SK-N-SH (cell line): ENCODE measurements at regions not wholly inside any gene's neighbourhood (a gene's known extent, or its start where the extent isn't known, plus 50 kb on each side); places are given as distances from the start of the nearest gene placed in this dataset.

ENCODE experiments used
- CTCF ChIA-PET: fragments of 300-600, 350-600 bp; formaldehyde crosslinking; extraction: SDS; loops from one replicate; lab custom pipeline; 2021; lab: Yijun Ruan, JAX
- POLR2A ChIA-PET: fragments of 350-600 bp; sonication (Branson Sonifier 250); formaldehyde crosslinking; extraction: SDS; loops from one replicate; lab custom pipeline; 2020; ENCODE audit warnings: antibody characterized with exemption, inconsistent platforms; lab: Yijun Ruan, JAX
- DNase-seq: peaks from one replicate; pipeline ENCODE4 v3.0.0; 2012
- H2AFZ ChIP-seq: fragments of 200-600 bp; sonication (generic); 2 replicates; pipeline ENCODE4 v1.8.1; 2016; ENCODE audit warnings: antibody characterized with exemption, mild to moderate bottlenecking, low read depth
- H3F3A ChIP-seq: fragments of 200-600 bp; sonication (generic); replicated peaks from 2 replicates; pipeline ENCODE3; 2016; ENCODE audit warnings: antibody characterized with exemption, mild to moderate bottlenecking; ENCODE audit not compliant: insufficient read depth
- H3K27ac ChIP-seq, 2 experiments: fragments of 200-500 bp in 1 of 2; fragments of 200-600 bp in 1 of 2; sonication (Bioruptor generic) in 1 of 2; sonication (generic), shearing (Covaris generic) in 1 of 2; 2 replicates each; pipeline versions ENCODE4 v1.5.1 to v1.6.1; 2014 to 2016; ENCODE audit warnings: low read depth in 2 of 2, inconsistent platforms in 1 of 2, low read length in 1 of 2, mild to moderate bottlenecking in 1 of 2, mixed read lengths in 1 of 2
- H3K27me3 ChIP-seq: fragments of 200-600 bp; sonication (generic), shearing (Covaris generic); 2 replicates; pipeline ENCODE4 v1.6.1; 2016; ENCODE audit warnings: mixed run types; ENCODE audit not compliant: insufficient read depth
- H3K36me3 ChIP-seq, 2 experiments: fragments of 200-500 bp in 1 of 2; fragments of 200-600 bp in 1 of 2; sonication (Bioruptor generic) in 1 of 2; sonication (generic) in 1 of 2; replicated peaks in 1 of 2; 2 replicates each; pipeline versions ENCODE3 to v1.5.1; 2014 to 2016; ENCODE audit warnings: low read length in 1 of 2, mild to moderate bottlenecking in 1 of 2; ENCODE audit not compliant: insufficient read depth in 2 of 2, control insufficient read depth in 1 of 2
- H3K4me1 ChIP-seq, 2 experiments: fragments of 200-500 bp in 1 of 2; fragments of 200-600 bp in 1 of 2; sonication (Bioruptor generic) in 1 of 2; sonication (generic), shearing (Covaris generic) in 1 of 2; 2 replicates each; pipeline versions ENCODE4 v1.5.1 to v1.6.1; 2014 to 2016; ENCODE audit warnings: low read depth in 1 of 2, low read length in 1 of 2, mixed run types in 1 of 2; ENCODE audit not compliant: insufficient read depth in 2 of 2, control insufficient read depth in 1 of 2
- H3K4me2 ChIP-seq: fragments of 200-600 bp; sonication (generic), shearing (Covaris generic); 2 replicates; pipeline ENCODE4 v1.6.1; 2017; ENCODE audit warnings: mixed run types
- H3K4me3 ChIP-seq, 2 experiments: fragments of 200-500 bp in 1 of 2; fragments of 200-600 bp in 1 of 2; sonication (Bioruptor generic) in 1 of 2; sonication (generic), shearing (Covaris generic) in 1 of 2; 2 replicates each; pipeline versions ENCODE4 v1.5.1 to v1.8.1; 2014 to 2016; ENCODE audit warnings: low read depth in 2 of 2, inconsistent platforms in 1 of 2, low read length in 1 of 2, mild to moderate bottlenecking in 1 of 2, mixed read lengths in 1 of 2, moderate library complexity in 1 of 2
- H3K79me2 ChIP-seq: fragments of 200-600 bp; sonication (generic); 2 replicates; pipeline ENCODE4 v1.8.1; 2017; ENCODE audit warnings: mild to moderate bottlenecking; ENCODE audit not compliant: insufficient read depth
- H3K9ac ChIP-seq: fragments of 200-600 bp; sonication (generic); 2 replicates; pipeline ENCODE4 v1.6.1; 2017; ENCODE audit warnings: mixed run types
- H3K9me2 ChIP-seq: fragments of 200-600 bp; sonication (generic); 2 replicates; pipeline ENCODE4 v1.6.1; 2017; ENCODE audit warnings: mixed run types
- H3K9me3 ChIP-seq: fragments of 200-600 bp; sonication (generic); 2 replicates; pipeline ENCODE4 v1.6.1; 2017; ENCODE audit warnings: mixed run types, mild to moderate bottlenecking, moderate library complexity
- H4K20me1 ChIP-seq: fragments of 200-600 bp; sonication (generic); 2 replicates; pipeline ENCODE4 v1.6.1; 2017; ENCODE audit warnings: mild to moderate bottlenecking, mixed run types; ENCODE audit not compliant: insufficient read depth
- CHD2 ChIP-seq: fragments of 150-350 bp; IDR thresholded peaks from 2 replicates; pipeline ENCODE4 v1.6.1; 2018; ENCODE audit warnings: low read length; ENCODE audit not compliant: partially characterized antibody
- EP300 ChIP-seq, 2 experiments: IDR thresholded peaks; 2 replicates each; pipeline versions ENCODE4 v1.4.0 to v1.6.1; 2012; ENCODE audit warnings: borderline replicate concordance in 1 of 2, low read depth in 1 of 2, low read length in 1 of 2
- EZH2phosphoT487 ChIP-seq: fragments of 200-600 bp; sonication (generic); IDR thresholded peaks from 2 replicates; pipeline ENCODE4 v1.6.1; 2017; ENCODE audit warnings: low read depth, mixed run types, mild to moderate bottlenecking, antibody characterized with exemption, moderate library complexity, borderline replicate concordance
- FOXM1 ChIP-seq: IDR thresholded peaks from 2 replicates; pipeline ENCODE4 v1.4.0; 2012; ENCODE audit warnings: low read depth, mild to moderate bottlenecking
- GATA2 ChIP-seq: sonication (generic); formaldehyde crosslinking; IDR thresholded peaks from 2 replicates; pipeline ENCODE4 v1.5.0; 2020; ENCODE audit warnings: mild to moderate bottlenecking, missing genetic modification reagents
- MXI1 ChIP-seq: IDR thresholded peaks from 2 replicates; pipeline ENCODE4 v1.6.1; 2012; ENCODE audit warnings: mild to moderate bottlenecking, low read depth, low read length, improper control_type of control experiment
- PBX3 ChIP-seq: IDR thresholded peaks from 2 replicates; pipeline ENCODE4; 2012
- REST ChIP-seq: IDR thresholded peaks from 2 replicates; pipeline ENCODE4 v1.6.1; 2012; ENCODE audit warnings: mild to moderate bottlenecking, low read depth, low read length, moderate library complexity
- SIN3A ChIP-seq: IDR thresholded peaks from 2 replicates; pipeline ENCODE4 v1.6.1; 2012; ENCODE audit warnings: low read depth, mild to moderate bottlenecking, low read length, moderate library complexity, borderline replicate concordance
- TAF1 ChIP-seq: IDR thresholded peaks from 2 replicates; pipeline ENCODE4 v1.6.1; 2012; ENCODE audit warnings: low read depth, mild to moderate bottlenecking, low read length, moderate library complexity, borderline replicate concordance
- USF1 ChIP-seq: IDR thresholded peaks from 2 replicates; pipeline ENCODE4 v1.4.0; 2012; ENCODE audit warnings: low read depth, borderline replicate concordance
- USF2 ChIP-seq: fragments of 150-350 bp; IDR thresholded peaks from 2 replicates; pipeline ENCODE4 v1.6.1; 2017; ENCODE audit warnings: antibody characterized with exemption, low read length, low read depth, borderline replicate concordance
- YY1 ChIP-seq: IDR thresholded peaks from 2 replicates; pipeline ENCODE4 v1.4.0; 2012; ENCODE audit warnings: low read depth, mild to moderate bottlenecking
- ZBTB33 ChIP-seq: IDR thresholded peaks from 2 replicates; pipeline ENCODE4 v1.4.0; 2012; ENCODE audit warnings: low read depth, borderline replicate concordance
- WGBS: methylation state at CpG from one replicate; pipeline ENCODE4 v1.1.6; 2017; ENCODE audit warnings: low lambda C conversion rate; 5-methylcytosine and 5-hydroxymethylcytosine counted together

- H3K4me2 ChIP-seq: no peak overlapping the region
- no peak overlapping the region for H3K4me3 ChIP-seq
- TF ChIP-seq TAF1 (no peak), EP300 (IDR thresholded peaks at IDR 0.05; ENCODE audit: borderline replicate concordance in 1 of 2, low read depth in 1 of 2, low read length in 1 of 2) (no peak), REST (no peak), PBX3 (no peak), MXI1 (no peak), CHD2 (no peak), YY1 (no peak), USF2 (no peak)
- no peaks in the 10 kb centered on the region for H3F3A ChIP-seq
- no peaks in the 10 kb centered on the region for H3K79me2 ChIP-seq
- H3K27me3 ChIP-seq: no peaks in the 10 kb centered on the region
- POLR2A ChIA-PET: no interaction called here
- no peaks in the 10 kb centered on the region for H3K36me3 ChIP-seq
- H3K4me1 ChIP-seq: peaks cover 2 to 3% of the 10 kb centered on the region in 2 experiments; a peak in 2 of 4 replicates
- 75% methylated on average over 4 of the region's 4 CpGs for WGBS
- H2AFZ ChIP-seq: no peak overlapping the region
- no peaks in the 10 kb centered on the region for H3K9me2 ChIP-seq
- CTCF ChIA-PET: interaction anchor here (1.4 kb wide), 1 partner anchor 61 kb away, joined by 3 read pairs; no protein-coding TSS in a partner anchor
- no peaks in the 10 kb centered on the region for H3K9me3 ChIP-seq
- no peak for DNase-seq
- no peak overlapping the region for H3K9ac ChIP-seq
- no peaks in the 10 kb centered on the region for H4K20me1 ChIP-seq
- H3K27ac ChIP-seq: no peak overlapping the region
Measured at GRCh38 chr13:95357875-95358274, 56.6 kb upstream of the ABCC4 start.

- no peak for DNase-seq
- Histone ChIP-seq H3K4me2 (no peak overlapping the region), H3F3A (no peaks in the 10 kb centered on the region), H4K20me1 (no peaks in the 10 kb centered on the region), H3K9me2 (no peaks in the 10 kb centered on the region), H3K79me2 (no peaks in the 10 kb centered on the region), H3K36me3 (no peaks in the 10 kb centered on the region), H3K27me3 (no peaks in the 10 kb centered on the region), H2AFZ (no peak overlapping the region), H3K27ac (no peak overlapping the region), H3K4me3 (no peak overlapping the region), H3K9ac (no peak overlapping the region), H3K4me1 (peaks cover 0 to 2% of the 10 kb centered on the region in 2 experiments; a peak in 1 of 4 replicates), H3K9me3 (no peaks in the 10 kb centered on the region)
- WGBS: 86% methylated on average over 3 of the region's 3 CpGs
- CTCF ChIA-PET: interaction anchor here (0.9 to 1.3 kb wide), 3 partner anchors 11 to 170 kb away, joined by 3 to 4 read pairs (median 3); no protein-coding TSS in a partner anchor
- POLR2A ChIA-PET: no interaction called here
- TF ChIP-seq REST: no peak
- no peak for TF ChIP-seq FOXM1
- no peak for TF ChIP-seq USF1
- no peak for TF ChIP-seq SIN3A
- no peak for TF ChIP-seq GATA2 (CRISPR knock-in tag)
- TF ChIP-seq EZH2phosphoT487: no peak
- no peak for TF ChIP-seq ZBTB33
Measured at GRCh38 chr13:95360052-95360451, 58.8 kb upstream of the ABCC4 start.
